ENCODE measurements at regions not wholly inside any gene's neighbourhood (a gene's known extent, or its start where the extent isn't known, plus 50 kb on each side); places are given as distances from the start of the nearest gene placed in this dataset.
"Not testable (repeated sequence)": the region's sequence is repeated elsewhere in the genome, so short reads cannot be mapped to it uniquely, and the experiment has no call there.

DNA sequence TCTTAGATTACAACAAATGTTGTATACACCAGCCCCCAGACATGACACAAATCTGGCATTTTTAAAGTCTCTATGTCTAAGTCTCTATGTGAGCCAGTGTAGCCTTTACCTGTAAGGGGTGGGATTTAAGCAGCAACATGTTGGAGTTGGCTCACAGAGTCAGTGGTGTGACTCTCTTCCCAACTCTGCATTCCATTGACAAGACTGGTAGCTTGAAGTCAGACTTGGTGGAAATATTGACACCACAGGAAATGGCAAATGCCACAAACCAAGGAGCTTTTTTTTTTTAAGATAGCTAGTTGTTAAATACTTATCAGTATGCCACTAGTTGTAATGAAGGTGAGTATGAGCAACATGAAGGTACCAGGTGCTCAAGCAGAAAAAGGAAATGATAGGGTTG is 103.1 kb upstream of the SMLR1 start:
- Histone ChIP-seq H3K4me1 (no peaks in the 10 kb centered on the region), H3K36me3 (no peaks in the 10 kb centered on the region), H3K4me3 (no peak overlapping the region), H3K9me3 (peaks cover 0 to 6% (median 0%) of the 10 kb centered on the region in 3 donors), H3K27ac (no peak overlapping the region), H3K27me3 (no peaks in the 10 kb centered on the region)
- ATAC-seq = no peak
- TF ChIP-seq POLR2A (IDR thresholded peaks at IDR 0.05) (no peak), CTCF (IDR thresholded peaks at IDR 0.05) (no peak), EP300 (IDR thresholded peaks at IDR 0.05) (no peak), POLR2AphosphoS5 (IDR thresholded peaks at IDR 0.05) (no peak)

DNA sequence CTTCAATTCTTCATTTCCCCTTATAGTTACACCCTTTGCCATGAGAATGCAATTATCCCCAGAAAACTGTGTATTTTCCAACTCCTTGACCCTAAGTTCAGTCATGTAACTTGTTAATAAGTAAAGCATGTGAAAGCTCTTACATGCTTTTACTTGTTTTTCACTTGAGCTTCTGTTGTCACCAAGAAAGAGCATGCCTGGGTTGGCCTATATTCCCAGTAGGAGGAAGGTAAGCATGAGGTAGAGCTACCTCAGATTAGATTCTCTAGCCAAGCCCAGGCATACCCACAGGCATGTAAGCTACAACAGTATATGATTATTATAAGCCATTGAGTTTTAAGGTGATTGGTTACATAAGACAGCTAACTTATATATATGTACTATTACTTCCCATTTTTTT is 101.7 kb upstream of the SMLR1 start:
- Histone ChIP-seq H3K9me3 (peaks cover 0 to 6% (median 0%) of the 10 kb centered on the region in 3 donors), H3K27me3 (no peaks in the 10 kb centered on the region)
- TF ChIP-seq CTCF (IDR thresholded peaks at IDR 0.05) = no peak
- no peak for TF ChIP-seq POLR2A (IDR thresholded peaks at IDR 0.05)
- TF ChIP-seq EP300 (IDR thresholded peaks at IDR 0.05) = no peak
- no peak for TF ChIP-seq POLR2AphosphoS5 (IDR thresholded peaks at IDR 0.05)

DNA sequence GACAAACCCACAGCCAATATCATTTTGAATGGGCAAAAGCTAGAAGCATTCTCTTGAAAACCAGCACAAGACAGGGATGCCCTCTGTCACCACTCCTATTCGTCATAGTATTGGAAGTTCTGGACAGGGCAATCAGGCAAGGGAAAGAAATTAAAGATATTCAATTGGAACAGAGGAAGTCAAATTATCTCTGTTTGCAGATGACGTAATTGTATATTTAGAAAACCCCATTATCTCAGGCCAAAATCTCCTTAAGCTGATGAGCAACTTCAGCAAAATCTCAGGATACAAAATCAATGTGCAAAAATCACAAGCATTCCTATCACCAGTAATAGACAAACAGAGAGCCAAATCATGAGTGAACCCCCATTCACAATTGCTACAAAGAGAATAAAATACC is 99.1 kb upstream of the SMLR1 start:
- WGBS, 2 donors (ENCODE audit: low coverage in 1 of 2) = 73 to 80% methylated on average over 2 of the region's 2 CpGs
- not testable (repeated sequence) for H3K4me1 ChIP-seq, H3K27ac ChIP-seq, H3K27me3 ChIP-seq, H3K4me3 ChIP-seq, ATAC-seq, H3K9me3 ChIP-seq, H3K36me3 ChIP-seq

More for the DNA sequence above, 101.7 kb upstream of the SMLR1 start:
- Histone ChIP-seq H3K4me3 (no peak overlapping the region), H3K27ac (no peak overlapping the region), H3K36me3 (no peaks in the 10 kb centered on the region), H3K4me1 (no peaks in the 10 kb centered on the region)
- no peak for ATAC-seq

DNA sequence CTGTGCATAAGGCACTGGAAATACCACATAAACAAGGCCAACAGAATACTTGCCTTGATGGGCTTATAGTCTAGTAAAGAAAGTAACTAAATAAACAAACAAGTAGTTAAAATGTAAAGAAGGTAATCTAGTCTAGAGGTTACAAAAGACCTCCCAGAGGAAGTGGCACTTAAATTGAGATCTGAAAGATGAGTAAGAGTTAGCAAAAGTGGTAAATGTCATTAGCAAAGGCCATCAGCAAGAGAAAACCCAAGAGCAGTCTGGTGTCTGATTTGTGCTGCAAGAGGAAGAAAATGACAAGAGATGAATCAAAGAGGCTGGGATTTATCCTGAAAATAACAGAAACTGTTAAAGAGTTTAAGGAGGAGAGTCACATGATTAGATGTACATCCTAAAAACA is 96.6 kb upstream of the SMLR1 start:
- Histone ChIP-seq H3K4me1 (no peaks in the 10 kb centered on the region), H3K27me3 (no peaks in the 10 kb centered on the region), H3K27ac (no peak overlapping the region), H3K36me3 (no peaks in the 10 kb centered on the region), H3K9me3 (peaks cover 0 to 6% (median 0%) of the 10 kb centered on the region in 3 donors), H3K4me3 (no peak overlapping the region)
- no peak for ATAC-seq
- TF ChIP-seq POLR2A (IDR thresholded peaks at IDR 0.05) (no peak), CTCF (IDR thresholded peaks at IDR 0.05) (no peak), POLR2AphosphoS5 (IDR thresholded peaks at IDR 0.05) (no peak)

DNA sequence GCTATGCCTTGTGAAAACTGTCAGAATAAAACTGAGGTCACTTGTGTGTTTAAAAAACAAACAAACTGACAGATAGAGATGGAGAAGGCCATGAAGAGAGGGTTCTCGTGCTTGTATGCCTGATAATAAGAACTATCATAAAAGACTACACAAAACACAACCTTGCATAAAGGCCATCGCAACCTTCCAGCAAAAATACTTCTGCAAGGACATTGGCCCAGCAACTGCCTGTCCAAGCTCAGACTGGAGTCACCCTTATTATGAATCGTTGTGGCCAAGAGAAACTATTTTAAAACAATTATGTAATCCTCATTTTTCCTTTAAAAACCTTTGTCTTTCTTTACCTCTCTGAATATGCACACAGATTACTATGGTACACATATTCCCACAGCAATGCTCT is 93.0 kb upstream of the SMLR1 start:
- no peak overlapping the region for H3K4me3 ChIP-seq
- no peak for ATAC-seq
- H3K9me3 ChIP-seq = no peaks in the 10 kb centered on the region
- H3K27me3 ChIP-seq = no peaks in the 10 kb centered on the region
- H3K27ac ChIP-seq = no peak overlapping the region
- 63 to 72% methylated on average over 3 of the region's 3 CpGs for WGBS, 2 donors (ENCODE audit: low coverage in 1 of 2)
- no peaks in the 10 kb centered on the region for H3K36me3 ChIP-seq
- no peak for TF ChIP-seq EP300 (IDR thresholded peaks at IDR 0.05)
- TF ChIP-seq CTCF (IDR thresholded peaks at IDR 0.05) = no peak
- TF ChIP-seq POLR2AphosphoS5 (IDR thresholded peaks at IDR 0.05) = no peak
- no peak for TF ChIP-seq POLR2A (IDR thresholded peaks at IDR 0.05)
- H3K4me1 ChIP-seq = no peaks in the 10 kb centered on the region

- H3K9me3 ChIP-seq = no peaks in the 10 kb centered on the region
- TF ChIP-seq POLR2A (IDR thresholded peaks at IDR 0.05) (no peak), POLR2AphosphoS5 (IDR thresholded peaks at IDR 0.05) (no peak), EP300 (IDR thresholded peaks at IDR 0.05) (no peak), CTCF (IDR thresholded peaks at IDR 0.05) (no peak)
- H3K27me3 ChIP-seq = no peaks in the 10 kb centered on the region
- no peak overlapping the region for H3K27ac ChIP-seq
- no peaks in the 10 kb centered on the region for H3K4me1 ChIP-seq
- no peak overlapping the region for H3K4me3 ChIP-seq
- no peak for ATAC-seq
- no peaks in the 10 kb centered on the region for H3K36me3 ChIP-seq
These were observed 86.9 kb upstream of the SMLR1 start for GRCh38 chr6:130740308-130740707.

Data from gastroesophageal sphincter (tissue), 4 donors.